Nephron (organoid): ENCODE measurements at regions not wholly inside any gene's neighbourhood (a gene's known extent, or its start where the extent isn't known, plus 50 kb on each side); places are given as distances from the start of the nearest gene placed in this dataset.

ENCODE experiments used
- H3K27ac Mint-ChIP-seq, 3 experiments: 2 replicates each; pipeline ENCODE4 v1.8.0; 2020; ENCODE audit warnings: mixed read lengths in 3 of 3, mild to moderate bottlenecking in 2 of 3, moderate library complexity in 1 of 3
- H3K27me3 Mint-ChIP-seq: 2 replicates; pipeline ENCODE4 v1.8.0; 2021; ENCODE audit warnings: low read depth, mild to moderate bottlenecking, moderate library complexity, mixed read lengths
- H3K36me3 Mint-ChIP-seq: 2 replicates; pipeline ENCODE4 v1.8.0; 2020; ENCODE audit warnings: low read depth, mixed read lengths
- H3K4me1 Mint-ChIP-seq: 2 replicates; pipeline ENCODE4 v1.8.0; 2020; ENCODE audit warnings: mixed read lengths
- H3K4me3 Mint-ChIP-seq, 3 experiments: 2 replicates each; pipeline ENCODE4 v1.8.0; 2020; ENCODE audit warnings: mild to moderate bottlenecking in 3 of 3, mixed read lengths in 3 of 3, moderate library complexity in 2 of 3
- H3K9me3 Mint-ChIP-seq: 2 replicates; pipeline ENCODE4 v1.8.0; 2020; ENCODE audit warnings: mixed read lengths
- TF ChIP-seq, protein P1 (sequence below), 3 experiments: fragments of 200-600 bp; sonication (generic); IDR thresholded peaks; one replicate each; pipeline ENCODE4 v1.5.0; 2021; ENCODE audit warnings: antibody characterized with exemption in 3 of 3; ENCODE audit not compliant: unreplicated experiment in 3 of 3

DNA sequence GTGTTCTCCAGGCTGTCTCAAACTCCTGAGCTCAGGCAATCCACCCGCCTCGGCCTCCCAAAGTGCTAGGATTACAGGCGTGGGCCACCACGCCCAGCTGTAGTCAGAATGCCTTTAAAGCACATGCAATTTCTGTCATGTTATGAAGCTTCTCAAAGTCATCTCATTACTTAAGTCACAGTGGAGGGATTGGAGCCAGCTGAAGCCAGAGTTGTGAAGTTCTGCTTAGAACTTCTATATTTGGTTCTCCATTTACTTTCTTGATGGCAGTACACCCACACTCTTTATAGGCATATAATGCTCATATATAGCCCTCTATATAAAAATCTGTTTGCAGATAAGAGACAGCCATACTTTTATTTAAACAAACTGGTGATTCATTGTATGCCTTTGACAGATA lies 68.8 kb upstream of the CWC22 start:
- Mint-ChIP-seq H3K36me3 (no peaks in the 10 kb centered on the region), H3K27ac (no peak overlapping the region), H3K4me1 (no peaks in the 10 kb centered on the region), H3K27me3 (no peaks in the 10 kb centered on the region), H3K4me3 (no peak overlapping the region), H3K9me3 (peaks cover 2% of the 10 kb centered on the region)
- TF ChIP-seq, protein P1, sequence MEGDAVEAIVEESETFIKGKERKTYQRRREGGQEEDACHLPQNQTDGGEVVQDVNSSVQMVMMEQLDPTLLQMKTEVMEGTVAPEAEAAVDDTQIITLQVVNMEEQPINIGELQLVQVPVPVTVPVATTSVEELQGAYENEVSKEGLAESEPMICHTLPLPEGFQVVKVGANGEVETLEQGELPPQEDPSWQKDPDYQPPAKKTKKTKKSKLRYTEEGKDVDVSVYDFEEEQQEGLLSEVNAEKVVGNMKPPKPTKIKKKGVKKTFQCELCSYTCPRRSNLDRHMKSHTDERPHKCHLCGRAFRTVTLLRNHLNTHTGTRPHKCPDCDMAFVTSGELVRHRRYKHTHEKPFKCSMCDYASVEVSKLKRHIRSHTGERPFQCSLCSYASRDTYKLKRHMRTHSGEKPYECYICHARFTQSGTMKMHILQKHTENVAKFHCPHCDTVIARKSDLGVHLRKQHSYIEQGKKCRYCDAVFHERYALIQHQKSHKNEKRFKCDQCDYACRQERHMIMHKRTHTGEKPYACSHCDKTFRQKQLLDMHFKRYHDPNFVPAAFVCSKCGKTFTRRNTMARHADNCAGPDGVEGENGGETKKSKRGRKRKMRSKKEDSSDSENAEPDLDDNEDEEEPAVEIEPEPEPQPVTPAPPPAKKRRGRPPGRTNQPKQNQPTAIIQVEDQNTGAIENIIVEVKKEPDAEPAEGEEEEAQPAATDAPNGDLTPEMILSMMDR (IDR thresholded peaks at IDR 0.05; ENCODE audit: unreplicated experiment in 3 of 3): no peak

DNA sequence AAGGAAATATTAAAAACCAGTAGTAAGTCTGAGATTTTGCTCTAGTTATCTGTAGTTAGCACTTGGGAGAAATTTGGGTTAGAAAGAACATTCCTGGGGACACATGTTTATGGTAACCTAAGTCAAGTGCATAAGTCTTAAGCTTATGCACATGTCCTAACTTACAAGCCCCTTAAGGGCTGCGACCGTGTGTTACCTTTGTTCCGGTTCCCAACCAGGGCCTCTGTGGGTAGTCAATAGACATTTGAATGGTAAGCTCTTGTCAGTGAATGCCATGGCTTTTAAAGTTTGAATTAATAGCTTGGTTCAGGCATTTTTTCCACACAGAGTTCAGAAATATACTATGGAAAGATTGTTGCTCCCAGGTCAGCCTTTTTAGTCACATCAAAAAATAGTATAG lies 64.7 kb upstream of the CWC22 start:
- no peaks in the 10 kb centered on the region for H3K27me3 Mint-ChIP-seq
- TF ChIP-seq, protein P1 (IDR thresholded peaks at IDR 0.05; ENCODE audit: unreplicated experiment in 3 of 3): no peak
- H3K36me3 Mint-ChIP-seq: no peaks in the 10 kb centered on the region
- H3K27ac Mint-ChIP-seq: no peak overlapping the region
- no peak overlapping the region for H3K4me3 Mint-ChIP-seq
- H3K9me3 Mint-ChIP-seq: peaks cover 4% of the 10 kb centered on the region
- H3K4me1 Mint-ChIP-seq: no peaks in the 10 kb centered on the region

DNA sequence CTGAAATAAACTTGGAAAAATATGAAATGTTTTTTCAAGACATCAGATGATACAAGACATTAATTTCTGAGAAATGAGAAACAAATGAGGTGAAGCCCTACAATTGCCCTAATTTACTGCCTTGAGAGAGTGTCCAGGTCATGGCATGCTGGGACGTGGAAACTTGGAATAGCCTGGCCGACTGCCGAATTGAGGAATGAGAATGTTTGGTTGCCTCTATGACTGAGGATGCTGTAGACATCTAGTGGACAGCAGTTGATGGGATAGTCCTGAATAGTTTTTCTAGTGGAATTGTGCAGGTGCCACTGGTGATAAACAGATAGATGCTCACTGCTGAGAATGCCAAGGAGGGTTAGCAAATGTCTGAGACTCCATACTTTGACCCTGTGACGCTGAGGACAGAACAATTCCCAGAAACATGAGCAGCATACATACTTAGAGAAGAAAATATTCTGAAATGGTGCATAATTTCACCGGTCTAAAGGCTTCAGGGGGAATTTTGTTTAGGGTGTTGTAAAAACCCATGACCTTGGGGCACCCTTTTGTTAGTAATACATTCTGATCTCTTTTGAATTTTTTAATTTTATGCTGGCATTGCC lies 56.5 kb upstream of the CWC22 start:
- H3K36me3 Mint-ChIP-seq: no peaks in the 10 kb centered on the region
- peaks cover 18% of the 10 kb centered on the region for H3K4me1 Mint-ChIP-seq
- TF ChIP-seq, protein P1 (IDR thresholded peaks at IDR 0.05; ENCODE audit: unreplicated experiment in 3 of 3): no peak
- H3K27ac Mint-ChIP-seq: peak overlapping the region in 1 of 3 experiments; percentile 59
- no peaks in the 10 kb centered on the region for H3K27me3 Mint-ChIP-seq
- no peak overlapping the region for H3K4me3 Mint-ChIP-seq
- H3K9me3 Mint-ChIP-seq: no peaks in the 10 kb centered on the region

DNA sequence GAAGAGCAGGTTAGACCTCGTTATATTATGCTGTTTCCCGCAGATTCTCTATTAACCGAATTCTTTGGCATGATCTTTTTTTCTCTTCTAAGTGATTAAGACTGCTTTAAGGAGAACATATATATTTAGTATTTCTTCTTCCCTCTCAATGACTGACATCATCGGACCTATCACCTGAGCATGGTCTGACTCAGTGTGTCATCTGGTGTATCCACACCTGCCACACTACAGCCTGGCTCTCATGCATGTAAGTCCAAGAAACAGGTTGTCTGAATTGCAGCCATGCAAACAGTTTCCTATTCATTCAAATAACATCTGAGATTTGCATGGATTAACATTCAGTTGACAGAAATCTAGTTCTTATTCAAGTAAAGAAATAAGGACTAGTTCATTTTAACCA lies 55.1 kb upstream of the CWC22 start:
- Mint-ChIP-seq H3K4me3 (no peak overlapping the region), H3K9me3 (peaks cover under 1% of the 10 kb centered on the region), H3K27me3 (no peaks in the 10 kb centered on the region), H3K36me3 (no peaks in the 10 kb centered on the region), H3K4me1 (peaks cover 18% of the 10 kb centered on the region), H3K27ac (peak overlapping the region in 2 of 3 experiments; percentile 16 to 20)
- TF ChIP-seq, protein P1 (IDR thresholded peaks at IDR 0.05; ENCODE audit: unreplicated experiment in 3 of 3): no peak

DNA sequence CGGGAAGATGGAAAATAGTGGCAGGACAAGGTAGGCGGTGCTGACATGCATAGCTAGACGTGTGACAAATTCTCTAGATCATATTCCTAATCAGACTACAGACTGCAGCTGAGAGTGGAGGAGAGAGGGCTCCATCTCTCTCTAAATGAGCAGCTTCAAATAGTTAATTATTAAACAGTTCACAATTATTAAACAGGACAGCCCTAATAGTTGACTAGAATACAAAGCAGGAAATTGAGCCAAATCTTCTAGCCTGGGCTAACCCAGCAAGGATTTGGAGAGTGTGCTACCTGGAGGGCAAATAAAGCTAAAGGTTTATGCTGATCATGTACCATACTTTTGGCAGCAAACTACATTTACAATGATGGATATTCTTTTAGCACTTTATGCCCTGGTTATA lies 54.4 kb upstream of the CWC22 start:
- Mint-ChIP-seq H3K9me3 (peaks cover 5% of the 10 kb centered on the region), H3K27ac (peak overlapping the region in 2 of 3 experiments; percentile 16 to 20), H3K4me1 (peaks cover 18% of the 10 kb centered on the region), H3K4me3 (no peak overlapping the region), H3K27me3 (no peaks in the 10 kb centered on the region), H3K36me3 (no peaks in the 10 kb centered on the region)
- TF ChIP-seq, protein P1 (IDR thresholded peaks at IDR 0.05; ENCODE audit: unreplicated experiment in 3 of 3): no peak

DNA sequence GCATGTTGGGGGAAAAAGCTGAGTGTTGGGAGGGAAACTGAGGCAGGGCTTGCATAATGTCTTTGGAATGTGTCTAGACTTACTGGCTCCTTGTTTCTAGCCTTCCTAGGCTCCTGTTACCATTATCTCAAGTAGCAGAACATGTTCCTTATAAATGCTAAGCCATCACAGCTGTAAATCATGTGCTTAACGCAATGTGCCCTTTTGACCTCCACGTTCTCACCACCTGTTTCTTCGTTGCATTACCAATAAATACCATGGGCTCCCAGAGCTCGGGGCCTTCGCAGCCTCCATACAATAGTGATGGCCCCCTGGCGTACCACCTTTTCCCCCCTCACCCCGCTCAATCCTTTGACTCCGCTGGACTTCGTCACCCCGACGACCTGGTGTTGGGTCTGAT lies 54.0 kb upstream of the CWC22 start:
- Mint-ChIP-seq H3K9me3 (peaks cover 5% of the 10 kb centered on the region), H3K4me1 (peaks cover 18% of the 10 kb centered on the region), H3K36me3 (no peaks in the 10 kb centered on the region), H3K4me3 (no peak overlapping the region), H3K27ac (peak overlapping the region in 1 of 3 experiments; percentile 20), H3K27me3 (no peaks in the 10 kb centered on the region)
- TF ChIP-seq, protein P1 (IDR thresholded peaks at IDR 0.05; ENCODE audit: unreplicated experiment in 3 of 3): no peak
